Head of caudate nucleus (tissue), 42 donors: ENCODE measurements at regions not wholly inside any gene's neighbourhood (a gene's known extent, or its start where the extent isn't known, plus 50 kb on each side); places are given as distances from the start of the nearest gene placed in this dataset.

Experiments used
- DNase-seq, 42 donors: peaks; one replicate each; pipeline versions ENCODE4 v3.0.0 to v3.0.0-alpha.2; 2020 to 2021; ENCODE audit warnings: mixed read lengths in 7 of 42
- intact Hi-C: fragments of 100-400 bp; cut with DNase I; formaldehyde crosslinking; loops from one replicate; pipeline ENCODE4 v1.15.0; 2022

- DNase-seq = no peak
- intact Hi-C loops = no loop called here
Measured at GRCh38 chr11:128288368-128288767, 299.0 kb downstream of the ETS1 start.

GRCh38 chr11:128285321-128285720, 302.0 kb downstream of the ETS1 start:
- no peak for DNase-seq
- intact Hi-C loops = no loop called here

- intact Hi-C loops = no loop called here
Measured at GRCh38 chr11:128284634-128285033, 302.7 kb downstream of the ETS1 start.

GRCh38 chr11:128283451-128283850, 303.9 kb downstream of the ETS1 start:
- intact Hi-C loops = no loop called here
- DNase-seq = no peak

More at GRCh38 chr11:128284634-128285033, 302.7 kb downstream of the ETS1 start:
- DNase-seq = no peak

GRCh38 chr11:128282053-128282452, 305.3 kb downstream of the ETS1 start:
- DNase-seq = no peak
- intact Hi-C loops = no loop called here

- intact Hi-C loops = no loop called here
Measured at GRCh38 chr11:128279866-128280265, 307.5 kb downstream of the ETS1 start.

GRCh38 chr11:128273736-128274135, 313.6 kb downstream of the ETS1 start:
- intact Hi-C loops = no loop called here
- DNase-seq = no peak

More at GRCh38 chr11:128279866-128280265, 307.5 kb downstream of the ETS1 start:
- no peak for DNase-seq

GRCh38 chr11:128271401-128271800, 316.0 kb downstream of the ETS1 start:
- intact Hi-C loops = no loop called here
- no peak for DNase-seq

GRCh38 chr11:128269466-128269865, 317.9 kb downstream of the ETS1 start:
- no peak for DNase-seq
- intact Hi-C loops = no loop called here

- no peak for DNase-seq
- intact Hi-C loops = no loop called here
Measured at GRCh38 chr11:128266893-128267292, 320.5 kb downstream of the ETS1 start.

- no peak for DNase-seq
- intact Hi-C loops = no loop called here
Measured at GRCh38 chr11:128262463-128263345, 324.7 kb downstream of the ETS1 start.

GRCh38 chr11:128261011-128261421, 326.3 kb downstream of the ETS1 start:
- DNase-seq = no peak
- intact Hi-C loops = no loop called here

GRCh38 chr11:128260398-128260797, 327.0 kb downstream of the ETS1 start:
- intact Hi-C loops = no loop called here

GRCh38 chr11:128259816-128260215, 327.5 kb downstream of the ETS1 start:
- no peak for DNase-seq
- intact Hi-C loops = no loop called here

More at GRCh38 chr11:128260398-128260797, 327.0 kb downstream of the ETS1 start:
- no peak for DNase-seq

- intact Hi-C loops = no loop called here
Measured at GRCh38 chr11:128254941-128255340, 332.4 kb downstream of the ETS1 start.

GRCh38 chr11:128251140-128251539, 336.2 kb downstream of the ETS1 start:
- intact Hi-C loops = no loop called here
- no peak for DNase-seq

More at GRCh38 chr11:128254941-128255340, 332.4 kb downstream of the ETS1 start:
- DNase-seq = no peak

GRCh38 chr11:128250482-128250881, 336.9 kb downstream of the ETS1 start:
- no peak for DNase-seq

GRCh38 chr11:128246810-128247594, 340.4 kb downstream of the ETS1 start:
- DNase-seq = no peak

More at GRCh38 chr11:128250482-128250881, 336.9 kb downstream of the ETS1 start:
- intact Hi-C loops = no loop called here

GRCh38 chr11:128246364-128246801, 341.0 kb downstream of the ETS1 start:
- intact Hi-C loops = no loop called here
- DNase-seq = no peak

More at GRCh38 chr11:128246810-128247594, 340.4 kb downstream of the ETS1 start:
- intact Hi-C loops = no loop called here

- intact Hi-C loops = no loop called here
- DNase-seq = no peak
Measured at GRCh38 chr11:128244871-128245270, 342.5 kb downstream of the ETS1 start.
